ENCODE measurements at regions not wholly inside any gene's neighbourhood (a gene's known extent, or its start where the extent isn't known, plus 50 kb on each side); places are given as distances from the start of the nearest gene placed in this dataset.

DNA sequence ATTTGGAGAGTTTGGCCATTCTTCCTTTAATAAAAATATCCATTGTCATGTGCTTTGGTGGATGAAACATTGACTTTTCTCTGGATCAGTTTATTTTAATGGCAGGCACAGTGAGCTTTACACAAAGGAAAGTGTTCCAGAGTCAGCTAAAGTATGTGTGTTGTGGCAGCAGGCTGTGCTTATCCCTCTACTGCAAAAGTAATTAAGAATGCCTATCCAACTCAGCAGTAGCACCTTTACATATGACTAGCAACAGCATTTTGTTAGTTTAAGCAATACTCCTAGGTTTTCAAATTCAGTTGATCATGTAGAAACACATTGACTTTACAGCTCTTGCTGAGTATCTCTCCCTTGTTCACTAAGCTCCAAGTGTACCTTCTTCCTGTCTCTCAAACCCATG lies 730.5 kb upstream of the RGMB start:
- no peak overlapping the region for H3K4me3 ChIP-seq (ENCODE audit: insufficient read depth, low read depth, low read length)
- H3K36me3 ChIP-seq (replicated peaks; ENCODE audit: control insufficient read depth, insufficient read depth, low read length), result no peaks in the 10 kb centered on the region
- DNase-seq, result no peak
- H3K27me3 ChIP-seq (ENCODE audit: control insufficient read depth, insufficient read depth, low read length), result no peaks in the 10 kb centered on the region; the same call in 1 of the 2 replicates

- H3K36me3 ChIP-seq (replicated peaks; ENCODE audit: control insufficient read depth, insufficient read depth, low read length), result no peaks in the 10 kb centered on the region
- no peak for DNase-seq
These were observed 722.9 kb upstream of the RGMB start for GRCh38 chr5:98050583-98050982.

GRCh38 chr5:98053170-98053569 lies 720.3 kb upstream of the RGMB start:
- DNase-seq, result no peak
- Histone ChIP-seq H3K4me3 (ENCODE audit: insufficient read depth, low read depth, low read length) (no peak overlapping the region), H3K27me3 (ENCODE audit: control insufficient read depth, insufficient read depth, low read length) (no peaks in the 10 kb centered on the region), H3K36me3 (replicated peaks; ENCODE audit: control insufficient read depth, insufficient read depth, low read length) (no peaks in the 10 kb centered on the region)

More at GRCh38 chr5:98050583-98050982, 722.9 kb upstream of the RGMB start:
- Histone ChIP-seq H3K27me3 (ENCODE audit: control insufficient read depth, insufficient read depth, low read length) (no peaks in the 10 kb centered on the region), H3K4me3 (ENCODE audit: insufficient read depth, low read depth, low read length) (no peak overlapping the region)

- no peaks in the 10 kb centered on the region for H3K27me3 ChIP-seq (ENCODE audit: control insufficient read depth, insufficient read depth, low read length)
- no peak for DNase-seq
- H3K4me3 ChIP-seq (ENCODE audit: insufficient read depth, low read depth, low read length), result no peak overlapping the region
- no peaks in the 10 kb centered on the region for H3K36me3 ChIP-seq (replicated peaks; ENCODE audit: control insufficient read depth, insufficient read depth, low read length)
These were observed 713.3 kb upstream of the RGMB start for GRCh38 chr5:98060148-98060547.

DNA sequence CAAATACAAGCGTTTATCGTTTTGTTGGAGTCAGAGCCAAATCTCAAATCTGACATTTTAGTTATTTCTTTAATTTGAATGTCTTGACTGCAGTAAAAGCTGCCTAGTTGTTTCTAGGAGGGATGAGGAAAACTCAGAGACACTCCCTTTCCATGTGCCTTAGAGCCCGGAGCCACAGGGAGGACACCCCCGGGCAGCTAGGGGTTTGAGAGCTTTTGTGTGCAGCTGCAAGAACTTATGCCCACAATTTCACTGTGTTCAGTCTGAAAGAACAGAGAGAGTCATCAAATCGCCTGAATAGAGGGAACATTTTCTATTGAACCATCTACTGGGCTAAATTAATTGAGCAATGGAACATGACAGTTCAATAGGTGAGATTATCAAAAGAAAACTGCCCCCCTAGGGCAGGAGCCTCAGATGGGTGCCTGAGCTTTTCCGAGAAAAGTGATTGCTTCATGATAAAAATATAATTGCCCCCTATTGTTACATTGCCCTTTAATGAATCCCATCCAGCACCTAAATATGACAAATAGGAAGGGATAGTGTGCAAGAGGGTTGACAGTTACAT lies 709.3 kb upstream of the RGMB start:
- no peaks in the 10 kb centered on the region for H3K36me3 ChIP-seq (replicated peaks; ENCODE audit: control insufficient read depth, insufficient read depth, low read length)
- no peak for DNase-seq
- no peaks in the 10 kb centered on the region for H3K27me3 ChIP-seq (ENCODE audit: control insufficient read depth, insufficient read depth, low read length)
- H3K4me3 ChIP-seq (ENCODE audit: insufficient read depth, low read depth, low read length), result no peak overlapping the region

DNA sequence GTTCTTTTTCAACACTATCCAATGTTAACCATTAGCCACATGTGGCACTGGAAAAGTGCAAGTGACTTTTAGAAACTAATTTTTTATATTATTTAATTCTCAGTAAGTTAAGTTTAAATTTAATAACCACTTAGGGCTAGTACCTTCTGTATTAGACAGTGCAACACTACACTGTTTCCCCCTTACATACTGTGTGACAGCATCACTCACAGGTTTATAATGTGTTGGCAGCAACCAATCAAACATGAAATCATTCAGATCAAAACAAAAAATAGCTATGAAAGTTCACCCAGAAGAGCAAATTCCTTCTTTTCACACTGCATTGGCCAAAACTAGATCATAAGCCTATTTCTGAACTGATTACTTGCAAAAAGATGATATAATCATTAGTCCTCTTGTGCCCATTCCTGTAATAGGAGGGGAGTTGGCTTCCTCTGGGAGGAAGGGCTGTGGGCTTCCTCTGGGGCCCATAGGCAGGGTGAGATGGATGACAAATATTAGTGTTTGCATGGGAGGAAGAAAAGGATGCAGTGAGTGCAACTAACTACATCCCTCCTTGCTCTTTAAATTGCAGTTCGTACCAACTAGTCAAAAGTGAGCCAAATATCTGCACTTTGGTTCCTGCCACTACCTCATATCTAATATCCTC lies 708.1 kb upstream of the RGMB start:
- DNase-seq, result no peak
- H3K36me3 ChIP-seq (replicated peaks; ENCODE audit: control insufficient read depth, insufficient read depth, low read length), result no peaks in the 10 kb centered on the region
- H3K27me3 ChIP-seq (ENCODE audit: control insufficient read depth, insufficient read depth, low read length), result no peaks in the 10 kb centered on the region
- no peak overlapping the region for H3K4me3 ChIP-seq (ENCODE audit: insufficient read depth, low read depth, low read length)

- H3K36me3 ChIP-seq (replicated peaks; ENCODE audit: control insufficient read depth, insufficient read depth, low read length), result no peaks in the 10 kb centered on the region
- no peak for DNase-seq
- H3K4me3 ChIP-seq (ENCODE audit: insufficient read depth, low read depth, low read length), result no peak overlapping the region
- H3K27me3 ChIP-seq (ENCODE audit: control insufficient read depth, insufficient read depth, low read length), result no peaks in the 10 kb centered on the region
These were observed 706.6 kb upstream of the RGMB start for GRCh38 chr5:98066910-98067309.

- Histone ChIP-seq H3K36me3 (replicated peaks; ENCODE audit: control insufficient read depth, insufficient read depth, low read length) (no peaks in the 10 kb centered on the region), H3K27me3 (ENCODE audit: control insufficient read depth, insufficient read depth, low read length) (no peaks in the 10 kb centered on the region), H3K4me3 (ENCODE audit: insufficient read depth, low read depth, low read length) (no peak overlapping the region)
- DNase-seq, result no peak
These were observed 703.5 kb upstream of the RGMB start for GRCh38 chr5:98069876-98070512.

DNA sequence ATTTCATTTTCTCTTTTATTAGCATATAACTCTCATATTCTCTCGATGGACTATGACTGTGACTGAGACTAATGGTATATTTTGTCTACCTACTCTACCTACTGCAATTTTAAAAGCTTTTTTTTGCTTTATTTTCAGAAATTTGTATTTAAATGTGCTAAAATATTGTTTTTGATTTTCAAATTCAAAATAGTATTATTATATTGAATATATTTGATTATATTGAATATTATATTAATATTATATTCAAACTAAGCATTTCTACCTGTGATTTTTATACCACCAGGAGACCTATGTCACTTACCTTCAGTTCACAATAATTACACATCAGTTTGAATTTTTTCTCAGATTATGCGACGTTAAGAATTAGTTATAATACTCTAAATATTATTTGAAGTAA lies 700.5 kb upstream of the RGMB start:
- Histone ChIP-seq H3K27me3 (ENCODE audit: control insufficient read depth, insufficient read depth, low read length) (no peaks in the 10 kb centered on the region), H3K4me3 (ENCODE audit: insufficient read depth, low read depth, low read length) (no peak overlapping the region), H3K36me3 (replicated peaks; ENCODE audit: control insufficient read depth, insufficient read depth, low read length) (no peaks in the 10 kb centered on the region)
- DNase-seq, result no peak

DNA sequence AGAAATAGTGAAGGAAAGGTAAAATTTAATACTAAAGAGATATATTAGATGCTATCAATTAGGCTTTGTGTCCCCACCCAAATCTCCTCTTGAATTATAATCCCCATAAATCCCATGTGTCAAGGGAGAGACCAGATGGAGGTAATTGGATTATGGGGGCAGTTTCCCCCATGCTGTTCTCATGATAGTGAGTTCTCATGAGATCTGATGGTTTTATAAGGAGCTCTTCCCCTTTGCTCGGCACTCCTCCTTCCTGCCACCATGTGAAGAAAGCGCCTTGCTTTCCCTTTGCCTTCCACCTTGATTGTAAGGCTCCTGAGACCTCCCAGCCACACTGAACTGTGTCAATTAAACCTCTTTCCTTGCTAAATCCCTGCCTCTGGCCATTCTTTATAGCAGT lies 697.0 kb upstream of the RGMB start:
- no peaks in the 10 kb centered on the region for H3K36me3 ChIP-seq (replicated peaks; ENCODE audit: control insufficient read depth, insufficient read depth, low read length)
- DNase-seq, result no peak
- no peaks in the 10 kb centered on the region for H3K27me3 ChIP-seq (ENCODE audit: control insufficient read depth, insufficient read depth, low read length)
- H3K4me3 ChIP-seq (ENCODE audit: insufficient read depth, low read depth, low read length), result no peak overlapping the region

GRCh38 chr5:98085593-98085992 lies 687.9 kb upstream of the RGMB start:
- DNase-seq, result no peak
- H3K36me3 ChIP-seq (replicated peaks; ENCODE audit: control insufficient read depth, insufficient read depth, low read length), result no peaks in the 10 kb centered on the region
- H3K4me3 ChIP-seq (ENCODE audit: insufficient read depth, low read depth, low read length), result no peak overlapping the region
- H3K27me3 ChIP-seq (ENCODE audit: control insufficient read depth, insufficient read depth, low read length), result no peaks in the 10 kb centered on the region

- Histone ChIP-seq H3K36me3 (replicated peaks; ENCODE audit: control insufficient read depth, insufficient read depth, low read length) (no peaks in the 10 kb centered on the region), H3K4me3 (ENCODE audit: insufficient read depth, low read depth, low read length) (no peak overlapping the region), H3K27me3 (ENCODE audit: control insufficient read depth, insufficient read depth, low read length) (no peaks in the 10 kb centered on the region)
- DNase-seq, result no peak
These were observed 678.4 kb upstream of the RGMB start for GRCh38 chr5:98095072-98095471.

- no peak for DNase-seq
- Histone ChIP-seq H3K4me3 (ENCODE audit: insufficient read depth, low read depth, low read length) (no peak overlapping the region), H3K36me3 (replicated peaks; ENCODE audit: control insufficient read depth, insufficient read depth, low read length) (no peaks in the 10 kb centered on the region), H3K27me3 (ENCODE audit: control insufficient read depth, insufficient read depth, low read length) (no peaks in the 10 kb centered on the region)
These were observed 677.3 kb upstream of the RGMB start for GRCh38 chr5:98096155-98096554.

DNA sequence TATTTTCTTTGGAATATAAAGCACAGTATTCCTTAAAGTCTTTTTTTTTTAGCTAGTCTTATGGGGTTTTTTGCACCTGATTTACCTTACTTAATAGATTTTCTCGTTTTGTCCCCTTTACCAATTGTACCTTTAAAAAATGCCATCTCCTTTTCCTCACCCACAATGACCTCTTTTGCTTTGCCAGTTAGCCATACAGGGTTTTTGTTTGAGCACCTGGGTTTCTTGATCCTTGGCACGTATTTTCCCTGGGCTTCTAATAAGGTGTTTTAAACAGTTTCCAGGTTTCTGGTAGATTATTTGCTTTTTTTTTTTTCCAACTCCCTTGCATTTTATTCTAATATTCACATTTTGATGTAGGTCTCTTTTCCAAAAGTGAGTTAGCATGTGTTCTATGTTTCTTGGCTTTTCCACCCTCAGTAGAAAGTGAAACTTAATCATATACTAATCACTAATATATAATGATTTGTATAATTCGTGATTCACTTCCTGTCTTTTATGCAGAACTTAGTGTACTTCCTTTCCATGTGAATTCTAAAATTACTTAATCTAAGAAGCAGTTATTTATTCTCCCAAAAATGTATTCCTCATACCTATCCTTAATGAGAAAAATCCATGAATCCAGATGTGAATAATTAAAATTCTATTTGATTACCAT lies 673.9 kb upstream of the RGMB start:
- Histone ChIP-seq H3K36me3 (replicated peaks; ENCODE audit: control insufficient read depth, insufficient read depth, low read length) (no peaks in the 10 kb centered on the region), H3K4me3 (ENCODE audit: insufficient read depth, low read depth, low read length) (no peak overlapping the region), H3K27me3 (ENCODE audit: control insufficient read depth, insufficient read depth, low read length) (no peaks in the 10 kb centered on the region)
- DNase-seq, result no peak

DNA sequence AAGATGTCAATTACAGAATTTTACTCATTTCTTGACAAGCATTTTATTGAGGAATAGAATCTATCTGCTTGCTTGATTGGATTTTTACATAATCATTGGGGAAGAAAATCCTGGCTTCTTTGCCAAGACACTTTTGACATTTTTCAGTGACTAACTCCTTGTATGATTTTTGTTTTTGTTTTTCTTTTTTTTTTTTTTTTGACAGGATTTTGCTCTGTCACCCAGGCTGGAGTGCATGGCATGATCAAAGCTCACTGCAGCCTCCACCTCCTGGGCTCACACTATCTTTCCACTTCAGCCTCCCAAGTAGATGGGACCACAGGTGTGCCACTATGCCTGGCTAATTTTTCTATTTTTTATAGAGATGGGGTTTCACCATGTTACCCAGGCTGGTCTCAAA lies 672.3 kb upstream of the RGMB start:
- Histone ChIP-seq H3K36me3 (replicated peaks; ENCODE audit: control insufficient read depth, insufficient read depth, low read length) (no peaks in the 10 kb centered on the region), H3K4me3 (ENCODE audit: insufficient read depth, low read depth, low read length) (no peak overlapping the region), H3K27me3 (ENCODE audit: control insufficient read depth, insufficient read depth, low read length) (no peaks in the 10 kb centered on the region)
- DNase-seq, result no peak

All from H7 (cell line).